Activated CD4-positive, alpha-beta T cell treated with anti-CD3 and anti-CD28 coated beads, Interleukin-2, amount 50 U/mL, for 48 hours (primary cell): ENCODE measurements at regions not wholly inside any gene's neighbourhood (a gene's known extent, or its start where the extent isn't known, plus 50 kb on each side); places are given as distances from the start of the nearest gene placed in this dataset.

Source experiments
- DNase-seq, 2 experiments: peaks; one replicate each; pipeline ENCODE4 v3.0.0-alpha.2; 2020

DNA sequence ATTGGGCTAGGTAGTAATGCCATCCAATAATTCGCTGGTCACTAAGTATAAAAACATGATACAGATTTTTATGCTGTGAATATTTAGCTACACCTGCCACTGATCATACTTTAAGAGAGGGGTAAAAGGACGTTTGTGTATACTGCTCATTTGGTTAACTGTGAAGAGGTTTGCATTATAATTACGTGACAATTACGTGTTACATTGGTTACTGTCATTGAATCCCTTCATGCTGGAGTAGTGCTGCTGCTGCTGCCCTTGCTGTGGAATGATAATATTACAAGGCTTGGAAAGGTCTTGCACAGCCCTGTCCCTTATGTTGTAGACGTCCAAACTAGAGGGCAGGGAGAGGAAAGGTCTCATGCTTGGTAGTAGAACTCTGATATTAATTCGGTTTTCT is 312.2 kb upstream of the ATP2B1 start:
- DNase-seq = no peak

- no peak for DNase-seq
These were observed 311.8 kb upstream of the ATP2B1 start for GRCh38 chr12:90020436-90020835.

DNA sequence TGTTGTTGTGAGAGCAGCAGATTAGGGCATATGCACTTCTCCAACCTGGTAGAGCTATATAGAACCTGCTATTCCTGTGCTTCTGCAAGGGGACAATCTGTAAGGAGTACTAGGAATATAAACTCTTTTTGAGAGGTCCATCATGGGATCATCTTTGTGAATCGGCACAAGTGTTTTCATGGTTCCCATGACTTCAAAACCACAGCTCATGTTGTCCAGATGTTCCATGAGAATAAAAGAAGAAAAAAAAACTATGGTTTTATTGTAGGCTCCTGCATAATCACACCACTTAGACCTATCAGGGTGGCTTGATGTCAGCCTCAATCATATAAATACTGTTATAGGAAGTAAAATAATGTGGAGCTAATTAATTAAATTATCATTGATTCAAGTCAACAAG is 311.4 kb upstream of the ATP2B1 start:
- no peak for DNase-seq

- no peak for DNase-seq
These were observed 308.7 kb upstream of the ATP2B1 start for GRCh38 chr12:90017316-90017715.

GRCh38 chr12:90015228-90015627 is 306.6 kb upstream of the ATP2B1 start:
- DNase-seq = no peak

DNA sequence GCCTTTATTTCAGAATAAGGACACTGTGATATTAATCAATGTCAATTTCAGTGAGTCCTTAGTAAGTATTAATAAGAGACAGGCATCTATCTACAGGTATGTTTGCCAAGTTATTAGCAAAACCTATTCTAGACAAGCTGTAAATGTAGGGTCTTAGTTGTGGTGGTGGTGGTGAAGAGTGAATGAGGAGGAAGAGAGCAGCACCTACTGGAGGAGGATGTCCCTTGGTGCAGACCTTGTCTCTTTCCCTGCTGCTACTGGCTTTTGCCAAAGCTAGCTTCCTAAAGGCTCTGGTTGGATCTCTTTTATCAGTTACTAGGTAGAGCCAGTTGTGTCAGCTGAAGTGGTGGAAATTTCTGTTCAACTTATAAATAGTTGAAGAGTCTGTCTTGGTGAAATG is 304.8 kb upstream of the ATP2B1 start:
- DNase-seq = no peak

DNA sequence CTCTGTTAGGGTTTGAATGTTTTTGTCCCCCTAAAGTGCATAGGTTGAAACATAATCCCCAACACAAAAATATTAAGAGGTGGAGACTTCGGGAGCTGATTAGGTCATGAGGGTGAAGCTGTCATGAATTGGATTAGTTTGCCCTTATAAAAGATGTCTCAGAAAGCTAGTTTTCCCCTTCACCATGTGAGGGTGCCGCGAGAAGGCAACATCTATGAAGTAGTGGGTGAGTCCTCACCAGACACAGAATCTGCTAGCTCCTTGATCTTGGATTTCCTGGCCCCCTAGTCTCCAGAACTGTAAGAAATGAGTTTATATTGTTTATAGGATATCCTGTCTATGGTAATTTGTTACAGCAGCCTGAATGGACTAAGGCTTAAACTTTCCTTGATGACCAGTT is 301.5 kb upstream of the ATP2B1 start:
- DNase-seq = no peak

GRCh38 chr12:90008277-90008676 is 299.6 kb upstream of the ATP2B1 start:
- no peak for DNase-seq

GRCh38 chr12:90004319-90005074 is 295.9 kb upstream of the ATP2B1 start:
- no peak for DNase-seq

GRCh38 chr12:90003688-90004087 is 295.1 kb upstream of the ATP2B1 start:
- DNase-seq = no peak

DNA sequence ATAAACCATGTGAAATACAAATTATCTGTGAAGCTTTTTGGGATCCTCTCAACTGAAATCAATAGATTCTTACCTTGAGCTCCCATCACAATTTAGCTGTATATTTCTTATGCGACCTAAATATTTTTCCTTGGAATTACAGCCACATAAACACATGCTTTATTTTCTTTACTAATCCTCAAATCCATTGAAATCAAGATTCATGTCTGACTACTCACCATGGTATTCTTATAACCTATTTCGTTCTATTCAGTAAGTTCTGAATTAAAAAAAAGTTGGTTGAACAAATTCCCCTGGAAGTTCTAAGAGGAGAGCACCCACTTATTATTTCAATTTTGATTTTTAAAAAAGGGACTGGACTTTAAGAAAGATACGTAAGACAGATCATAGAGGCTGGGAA is 292.1 kb upstream of the ATP2B1 start:
- no peak for DNase-seq

- no peak for DNase-seq
These were observed 291.3 kb upstream of the ATP2B1 start for GRCh38 chr12:89999699-90000505.

DNA sequence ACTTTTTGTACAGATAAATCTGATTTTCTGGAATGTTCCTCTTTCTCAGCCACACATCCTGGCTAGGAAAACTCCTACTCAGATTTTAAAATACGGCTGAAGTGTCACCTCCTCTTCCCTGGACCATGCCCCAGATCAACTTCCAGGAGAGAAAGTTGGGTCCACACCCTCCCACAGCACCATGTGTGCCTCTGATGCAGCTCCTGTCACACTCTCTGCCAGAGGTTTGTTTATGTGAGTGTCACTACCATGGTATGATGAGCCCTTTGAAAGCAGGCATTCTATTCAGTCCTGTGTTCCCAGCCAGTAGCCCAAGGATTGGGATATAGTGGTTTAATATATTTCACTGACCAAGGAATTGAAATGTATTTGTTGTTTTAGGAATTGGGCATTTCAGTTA is 287.2 kb upstream of the ATP2B1 start:
- no peak for DNase-seq

GRCh38 chr12:89994911-89995310 is 286.3 kb upstream of the ATP2B1 start:
- DNase-seq = no peak

GRCh38 chr12:89993632-89994031 is 285.0 kb upstream of the ATP2B1 start:
- no peak for DNase-seq

- DNase-seq = no peak
These were observed 284.2 kb upstream of the ATP2B1 start for GRCh38 chr12:89992668-89993451.

- no peak for DNase-seq
These were observed 283.4 kb upstream of the ATP2B1 start for GRCh38 chr12:89991807-89992590.

DNA sequence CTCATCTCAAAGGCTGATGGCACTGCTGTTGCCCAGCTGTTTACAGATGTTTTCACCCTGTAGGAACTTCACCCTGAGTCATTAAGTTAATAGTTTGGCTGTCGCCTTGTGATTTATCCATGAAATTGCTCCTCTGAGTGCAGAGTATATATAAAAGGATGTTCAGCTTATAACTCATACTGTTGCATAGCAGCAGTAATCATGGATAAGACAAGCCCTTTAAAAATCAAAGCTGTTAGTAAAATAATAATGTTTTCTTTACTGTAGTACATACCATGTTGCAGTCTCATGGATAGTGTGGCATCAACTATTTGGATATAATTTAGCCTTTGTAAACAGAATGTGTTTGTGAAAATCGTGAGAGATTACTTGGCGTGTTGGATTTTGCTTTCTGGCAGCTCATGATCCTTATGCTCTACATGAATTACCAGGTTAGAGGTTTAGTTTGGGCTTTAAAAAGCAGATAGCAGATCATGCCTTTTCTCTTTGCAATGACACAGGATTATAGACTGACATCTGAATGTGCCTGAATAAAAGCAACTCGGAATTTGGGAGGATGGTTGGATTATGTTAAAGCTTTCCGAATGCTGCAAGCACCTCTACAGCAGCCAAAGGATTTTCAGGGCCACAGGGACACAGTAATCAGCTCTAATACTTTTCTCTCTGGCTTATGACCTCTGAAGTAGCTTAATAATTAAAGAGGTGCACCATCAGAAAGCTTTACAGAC is 279.7 kb upstream of the ATP2B1 start:
- DNase-seq = no peak

GRCh38 chr12:89985935-89986334 is 277.3 kb upstream of the ATP2B1 start:
- DNase-seq = no peak

DNA sequence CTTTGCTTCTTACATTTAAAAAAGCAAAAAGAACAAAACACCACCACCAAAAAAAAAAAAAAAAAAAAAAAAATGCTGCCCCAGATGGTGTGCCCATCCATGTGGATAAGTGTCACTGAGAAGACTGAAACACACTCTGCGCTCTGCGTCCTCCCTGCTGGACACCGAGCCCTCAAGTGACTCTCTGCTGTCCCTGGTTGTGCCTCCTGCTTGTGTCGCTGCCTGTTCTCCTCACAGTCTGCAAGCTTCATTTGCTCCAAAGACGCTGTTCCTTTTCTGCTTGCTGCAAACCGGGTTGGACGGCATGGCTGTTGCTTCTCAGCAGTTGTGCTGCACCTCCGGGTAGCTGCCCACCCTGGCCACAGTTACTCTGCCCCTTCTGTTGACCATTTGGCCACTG is 276.2 kb upstream of the ATP2B1 start:
- no peak for DNase-seq

GRCh38 chr12:89983622-89984021 is 275.0 kb upstream of the ATP2B1 start:
- DNase-seq = no peak

DNA sequence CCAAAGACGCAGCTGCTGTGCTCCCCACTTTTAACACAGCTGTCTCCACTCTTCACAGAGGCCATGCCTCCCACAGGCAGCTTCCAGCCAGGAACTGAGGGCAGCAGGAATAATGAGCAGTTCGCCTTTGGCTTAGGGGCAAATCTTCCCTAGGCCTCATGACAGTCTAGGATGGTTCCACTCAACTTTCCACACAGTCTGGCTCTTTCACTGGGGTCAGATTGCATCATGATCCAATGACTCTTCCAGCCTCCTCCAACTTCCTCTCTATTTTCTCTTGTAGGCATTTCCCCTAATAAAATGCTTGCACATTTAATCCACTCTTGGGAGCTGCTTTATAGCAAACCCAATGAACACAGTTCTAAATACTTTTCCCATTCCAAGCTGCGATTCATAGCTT is 271.6 kb upstream of the ATP2B1 start:
- DNase-seq = no peak
